VCaP (cell line): ENCODE measurements at regions not wholly inside any gene's neighbourhood (a gene's known extent, or its start where the extent isn't known, plus 50 kb on each side); places are given as distances from the start of the nearest gene placed in this dataset.

ENCODE experiments used
- H3K27ac ChIP-seq: fragments of 450-650 bp; 2 replicates; pipeline ENCODE4 v1.5.1; 2017
- CTCF ChIP-seq: fragments of 450-650 bp; conservative IDR thresholded peaks from 2 replicates; pipeline ENCODE4 v1.5.1; 2017; ENCODE audit warnings: mild to moderate bottlenecking, moderate library complexity

DNA sequence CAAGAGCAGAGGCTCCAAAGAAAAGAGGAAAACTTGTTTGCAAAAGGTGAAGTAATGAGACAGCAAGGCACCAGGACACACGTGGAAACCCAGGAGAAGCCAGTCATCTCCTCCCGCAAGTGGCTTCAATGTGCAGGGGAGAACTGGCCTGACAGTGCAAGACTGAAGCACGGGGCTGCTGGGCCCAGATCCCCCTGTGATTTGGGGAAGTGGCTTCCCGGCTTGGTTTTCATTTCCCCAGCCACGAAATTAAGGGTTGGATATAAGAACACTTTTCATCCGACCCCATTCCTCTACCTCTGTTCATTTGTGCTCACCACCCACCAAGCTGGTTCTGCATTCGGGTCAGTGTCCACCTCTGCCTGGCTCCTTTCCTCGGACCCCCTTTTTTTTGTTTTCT is 306.4 kb downstream of the FGFR2 start:
- no peak for TF ChIP-seq CTCF
- H3K27ac ChIP-seq: no peak overlapping the region

DNA sequence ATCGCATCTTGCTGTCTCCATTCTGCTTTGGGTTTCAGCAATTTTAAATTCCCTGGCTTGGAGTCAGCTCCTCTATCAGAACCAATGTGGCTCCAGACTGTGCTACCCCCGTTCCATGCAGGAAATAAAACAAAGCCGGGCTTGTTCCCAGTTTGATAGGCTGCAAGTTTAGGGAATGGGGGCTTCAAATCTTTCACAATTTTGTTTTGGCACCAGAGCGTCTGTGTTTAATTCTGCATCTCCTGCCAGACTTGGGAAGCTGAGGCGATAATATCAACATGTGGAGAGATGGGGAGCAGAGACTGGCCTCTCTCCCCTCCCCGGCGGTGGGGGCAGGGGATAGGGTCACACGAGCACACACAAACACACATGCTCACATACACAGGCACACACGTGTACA is 305.9 kb downstream of the FGFR2 start:
- TF ChIP-seq CTCF: no peak
- no peak overlapping the region for H3K27ac ChIP-seq

DNA sequence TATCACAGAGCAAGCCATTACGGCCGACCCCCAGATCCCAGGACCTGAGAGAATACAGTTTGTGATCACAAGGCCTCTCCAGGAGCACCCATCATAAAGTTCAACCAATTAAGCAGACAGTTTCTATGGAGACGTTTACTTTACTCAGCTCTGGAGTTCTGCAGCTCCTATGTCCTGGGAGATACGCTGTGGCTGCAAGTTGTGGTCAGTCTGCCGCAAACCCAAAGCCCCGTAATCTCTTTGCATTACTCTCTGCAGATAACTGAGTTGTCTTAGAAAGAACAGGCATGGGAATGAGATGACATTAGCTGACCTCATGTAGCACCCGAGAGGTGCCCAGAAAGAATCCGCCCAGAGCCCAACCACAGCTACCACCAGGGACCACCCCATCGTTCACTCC is 305.1 kb downstream of the FGFR2 start:
- no peak for TF ChIP-seq CTCF

DNA sequence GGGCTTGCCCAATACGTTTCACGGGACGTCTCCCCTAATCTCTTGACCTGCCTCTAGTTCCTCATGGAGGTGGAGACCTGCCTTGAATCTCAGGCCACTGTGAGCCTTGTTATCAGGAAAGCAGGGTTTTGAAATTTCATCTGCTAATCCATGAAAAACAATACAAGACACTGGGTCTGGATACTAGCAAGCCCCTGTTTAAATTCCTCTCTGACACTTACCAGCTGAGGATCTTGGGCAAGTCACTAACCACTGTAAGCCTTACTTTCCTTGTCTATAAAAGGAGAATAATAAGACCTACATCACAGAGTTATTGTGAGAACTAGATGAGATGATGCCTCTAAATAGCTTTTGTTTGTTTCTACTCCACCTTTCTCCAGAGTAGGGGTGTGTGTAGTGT is 303.6 kb downstream of the FGFR2 start:
- H3K27ac ChIP-seq: no peak overlapping the region
- TF ChIP-seq CTCF: no peak

More for the DNA sequence above, 305.1 kb downstream of the FGFR2 start:
- no peak overlapping the region for H3K27ac ChIP-seq

DNA sequence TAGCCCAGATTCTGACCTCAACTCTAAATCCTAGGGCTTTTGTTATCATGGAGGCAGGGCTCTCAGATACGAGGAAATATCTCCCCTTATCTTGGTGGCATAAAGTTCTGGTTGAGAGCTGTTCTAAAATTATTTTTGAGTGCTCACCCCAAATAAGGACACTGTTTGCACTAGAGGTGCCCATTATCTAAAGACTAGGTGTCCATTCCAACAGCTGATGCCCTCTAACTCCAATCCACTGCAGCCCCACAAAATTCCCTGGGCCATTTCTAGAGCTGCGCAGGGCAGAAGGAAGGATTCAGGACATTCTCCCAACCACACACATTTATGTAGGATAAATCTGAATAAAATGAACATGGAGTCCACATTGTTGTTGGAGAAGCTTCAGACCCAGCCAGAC is 301.9 kb downstream of the FGFR2 start:
- H3K27ac ChIP-seq: no peak overlapping the region
- TF ChIP-seq CTCF: no peak

DNA sequence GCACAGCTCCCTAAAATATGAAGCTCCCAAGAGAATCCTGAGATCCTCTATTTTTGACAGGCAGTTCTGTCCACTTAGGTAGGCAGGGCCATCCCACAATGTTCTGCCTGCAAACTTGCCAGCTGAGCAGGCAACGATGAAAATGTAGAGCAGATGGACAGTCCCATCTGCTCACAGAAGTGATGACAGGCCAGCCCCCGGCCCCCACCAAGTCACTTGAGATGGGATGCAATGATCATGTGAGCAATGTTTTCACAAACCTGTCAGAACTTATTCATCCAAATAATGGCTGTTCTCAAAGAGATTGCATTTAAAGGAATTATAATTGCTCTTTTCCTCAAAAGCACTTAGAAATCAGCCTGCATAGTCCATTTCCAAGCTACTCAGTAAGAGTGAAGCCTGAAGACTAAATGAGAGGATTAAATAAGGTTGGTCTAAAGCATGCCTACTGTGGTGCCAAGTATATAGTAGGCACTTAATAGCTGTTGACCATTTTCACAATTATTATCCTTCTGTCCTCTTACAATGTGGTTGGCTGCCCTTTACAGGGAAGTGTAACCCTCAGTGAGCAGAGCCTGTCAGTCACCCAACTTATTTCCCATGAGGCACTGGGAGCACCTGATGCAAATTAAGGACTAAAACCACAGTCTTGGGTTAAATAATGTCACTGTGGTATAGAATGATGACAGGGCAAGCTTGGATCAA is 301.2 kb downstream of the FGFR2 start:
- no peak for TF ChIP-seq CTCF
- no peak overlapping the region for H3K27ac ChIP-seq

DNA sequence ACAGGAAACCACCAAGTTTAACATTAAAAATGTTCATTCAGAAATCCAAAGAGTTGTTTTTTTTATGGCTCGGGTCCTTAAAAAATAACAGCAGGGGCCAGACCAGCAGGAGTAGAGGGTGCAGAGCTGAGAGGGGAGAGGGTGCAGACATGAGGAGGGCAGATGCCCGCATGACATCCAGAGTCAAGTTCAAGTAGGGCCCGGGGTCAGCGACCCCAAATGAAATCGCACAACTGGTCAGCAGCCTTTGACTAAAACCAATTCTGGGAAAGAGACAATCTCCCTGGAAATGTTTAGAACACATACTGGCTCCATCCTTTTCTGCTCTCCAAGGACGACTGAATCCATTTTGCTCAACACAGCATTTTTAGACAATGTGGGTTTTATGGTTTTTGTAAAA is 297.5 kb downstream of the FGFR2 start:
- no peak overlapping the region for H3K27ac ChIP-seq
- no peak for TF ChIP-seq CTCF
